GM12801 (cell line): ENCODE measurements at regions not wholly inside any gene's neighbourhood (a gene's known extent, or its start where the extent isn't known, plus 50 kb on each side); places are given as distances from the start of the nearest gene placed in this dataset.

Experiments
- CTCF ChIP-seq: IDR thresholded peaks from one replicate; pipeline ENCODE4 v1.5.1; 2011; ENCODE audit warnings: control low read depth; ENCODE audit not compliant: insufficient read length; ENCODE audit errors: extremely low read depth

- no peak for TF ChIP-seq CTCF
Observed at GRCh38 chr1:87941337-87941946, 612.8 kb downstream of the LMO4 start.

GRCh38 chr1:87942165-87942564 is 613.5 kb downstream of the LMO4 start:
- TF ChIP-seq CTCF = no peak

GRCh38 chr1:87949711-87950110 is 621.0 kb downstream of the LMO4 start:
- no peak for TF ChIP-seq CTCF

- TF ChIP-seq CTCF = no peak
Observed at GRCh38 chr1:87950369-87950768, 621.7 kb downstream of the LMO4 start.

- no peak for TF ChIP-seq CTCF
Observed at GRCh38 chr1:87951409-87951808, 622.7 kb downstream of the LMO4 start.

GRCh38 chr1:87951852-87952251 is 623.2 kb downstream of the LMO4 start:
- TF ChIP-seq CTCF = no peak

GRCh38 chr1:87953121-87953520 is 624.4 kb downstream of the LMO4 start:
- no peak for TF ChIP-seq CTCF
